BE2C (cell line): ENCODE measurements at regions not wholly inside any gene's neighbourhood (a gene's known extent, or its start where the extent isn't known, plus 50 kb on each side); places are given as distances from the start of the nearest gene placed in this dataset.

Experiments
- DNase-seq: peaks from one replicate; pipeline ENCODE4 v3.0.0-alpha.2; 2020
- H3K27me3 ChIP-seq: fragments of 250-450 bp; sonication (Bioruptor Pico); 2 replicates; pipeline ENCODE4 v1.5.1; 2020; ENCODE audit warnings: mild to moderate bottlenecking
- H3K36me3 ChIP-seq: fragments of 250-450 bp; sonication (Bioruptor Pico); 2 replicates; pipeline ENCODE4 v1.5.1; 2020; ENCODE audit warnings: mild to moderate bottlenecking
- H3K4me1 ChIP-seq: fragments of 250-450 bp; sonication (Bioruptor Pico); 2 replicates; pipeline ENCODE4 v1.5.1; 2020
- H3K4me3 ChIP-seq: 2 replicates; pipeline ENCODE4 v1.5.1; 2011; ENCODE audit warnings: low read depth, low read length
- H3K9me3 ChIP-seq: fragments of 250-450 bp; sonication (Bioruptor Pico); 2 replicates; pipeline ENCODE4 v1.5.1; 2020
- CTCF ChIP-seq: IDR thresholded peaks from 2 replicates; pipeline ENCODE4 v1.5.1; 2012; ENCODE audit warnings: mild to moderate bottlenecking, low read depth, low read length

DNA sequence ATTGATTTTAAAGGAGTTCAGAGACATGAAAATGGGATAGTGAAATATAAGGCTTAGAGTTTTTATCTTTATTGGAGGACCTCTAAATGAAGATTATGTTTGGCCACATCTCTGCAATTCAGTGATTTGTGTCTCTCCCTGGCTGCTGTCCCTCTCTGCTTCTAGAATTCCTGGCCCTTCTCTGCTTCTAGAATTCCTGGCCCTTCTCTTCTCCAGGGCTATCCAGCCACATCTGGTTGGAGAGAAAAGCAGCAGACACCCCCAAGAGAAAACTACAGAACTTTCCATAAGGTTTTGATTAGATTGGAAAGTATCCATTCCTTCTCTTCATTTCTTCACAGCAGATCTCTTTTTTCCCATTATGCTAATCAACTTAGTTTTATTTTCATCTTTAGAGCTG, 135.5 kb downstream of the NPY start:
- H3K4me1 ChIP-seq: no peaks in the 10 kb centered on the region
- no peaks in the 10 kb centered on the region for H3K36me3 ChIP-seq
- no peak overlapping the region for H3K4me3 ChIP-seq
- no peak for TF ChIP-seq CTCF
- no peak for DNase-seq
- no peaks in the 10 kb centered on the region; the same call in 1 of the 2 replicates for H3K9me3 ChIP-seq
- H3K27me3 ChIP-seq: no peaks in the 10 kb centered on the region

GRCh38 chr7:24422441-24423010, 138.5 kb downstream of the NPY start:
- no peaks in the 10 kb centered on the region for H3K4me1 ChIP-seq
- no peak for TF ChIP-seq CTCF
- no peak for DNase-seq
- no peaks in the 10 kb centered on the region for H3K27me3 ChIP-seq
- no peak overlapping the region for H3K4me3 ChIP-seq
- no peaks in the 10 kb centered on the region for H3K36me3 ChIP-seq
- no peaks in the 10 kb centered on the region; the same call in 1 of the 2 replicates for H3K9me3 ChIP-seq

GRCh38 chr7:24425664-24426063, 141.7 kb downstream of the NPY start:
- no peak for DNase-seq
- Histone ChIP-seq H3K9me3 (no peaks in the 10 kb centered on the region), H3K4me1 (no peaks in the 10 kb centered on the region), H3K4me3 (no peak overlapping the region), H3K36me3 (no peaks in the 10 kb centered on the region), H3K27me3 (no peaks in the 10 kb centered on the region)
- TF ChIP-seq CTCF: no peak

GRCh38 chr7:24427048-24427447, 143.1 kb downstream of the NPY start:
- H3K4me1 ChIP-seq: no peaks in the 10 kb centered on the region
- no peak overlapping the region for H3K4me3 ChIP-seq
- H3K9me3 ChIP-seq: no peaks in the 10 kb centered on the region
- H3K27me3 ChIP-seq: no peaks in the 10 kb centered on the region
- no peaks in the 10 kb centered on the region for H3K36me3 ChIP-seq
- no peak for DNase-seq
- no peak for TF ChIP-seq CTCF

DNA sequence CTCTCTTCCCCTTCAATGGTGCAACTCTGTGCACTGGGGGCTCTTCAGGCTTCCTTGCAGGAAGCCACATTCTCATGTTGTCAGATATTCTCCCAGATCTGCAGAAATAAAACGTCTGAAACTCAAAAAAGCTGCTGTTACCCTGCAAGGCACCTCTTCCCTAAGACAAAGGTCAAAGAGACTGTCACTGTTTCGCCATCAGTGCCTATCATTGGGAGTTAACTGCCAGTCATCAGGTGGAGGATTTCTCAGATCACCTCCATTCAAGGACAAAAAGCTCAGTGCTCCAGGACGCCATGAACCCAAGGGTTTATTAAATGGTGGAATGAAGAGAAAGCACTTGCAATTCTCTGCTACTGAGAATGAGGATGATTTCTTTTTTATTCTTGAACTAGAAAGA, 144.6 kb upstream of the PALS2 start:
- no peaks in the 10 kb centered on the region for H3K4me1 ChIP-seq
- H3K27me3 ChIP-seq: no peaks in the 10 kb centered on the region
- DNase-seq: no peak
- no peaks in the 10 kb centered on the region for H3K36me3 ChIP-seq
- TF ChIP-seq CTCF: no peak
- H3K4me3 ChIP-seq: no peak overlapping the region
- no peaks in the 10 kb centered on the region for H3K9me3 ChIP-seq

GRCh38 chr7:24432677-24433076, 140.6 kb upstream of the PALS2 start:
- H3K27me3 ChIP-seq: no peaks in the 10 kb centered on the region
- H3K9me3 ChIP-seq: no peaks in the 10 kb centered on the region
- H3K36me3 ChIP-seq: no peaks in the 10 kb centered on the region
- no peak overlapping the region for H3K4me3 ChIP-seq
- TF ChIP-seq CTCF: no peak
- no peak for DNase-seq
- H3K4me1 ChIP-seq: no peaks in the 10 kb centered on the region
